Stimulated activated CD8-positive, alpha-beta memory T cell treated with anti-CD3 and anti-CD28 coated beads, Interleukin-7, amount 100 ng/mL, for 1 hour (primary cell): ENCODE measurements at regions not wholly inside any gene's neighbourhood (a gene's known extent, or its start where the extent isn't known, plus 50 kb on each side); places are given as distances from the start of the nearest gene placed in this dataset.

Experiments
- DNase-seq, 2 donors: peaks; one replicate each; pipeline ENCODE4 v3.0.0-alpha.2; 2020; ENCODE audit warnings: low read depth in 2 of 2

DNA sequence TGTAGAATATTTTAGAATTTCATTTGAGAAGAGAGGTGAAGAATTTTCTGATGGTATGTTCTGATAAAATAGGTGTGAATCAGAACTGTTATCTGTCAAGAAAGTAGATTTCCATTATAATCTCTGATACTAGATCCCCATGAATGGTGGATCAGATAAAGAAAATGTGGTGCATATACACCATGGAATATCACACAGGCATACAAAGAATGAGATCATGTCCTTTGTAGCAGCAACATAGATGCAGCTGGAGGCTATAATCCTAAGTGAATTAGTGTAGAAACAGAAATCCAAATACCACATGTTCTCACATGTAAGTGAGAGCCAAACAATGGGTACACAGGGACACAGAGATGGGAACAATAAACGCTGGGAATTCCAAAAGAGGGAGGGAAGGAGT is 372.0 kb upstream of the ATP2B1 start:
- DNase-seq = no peak

DNA sequence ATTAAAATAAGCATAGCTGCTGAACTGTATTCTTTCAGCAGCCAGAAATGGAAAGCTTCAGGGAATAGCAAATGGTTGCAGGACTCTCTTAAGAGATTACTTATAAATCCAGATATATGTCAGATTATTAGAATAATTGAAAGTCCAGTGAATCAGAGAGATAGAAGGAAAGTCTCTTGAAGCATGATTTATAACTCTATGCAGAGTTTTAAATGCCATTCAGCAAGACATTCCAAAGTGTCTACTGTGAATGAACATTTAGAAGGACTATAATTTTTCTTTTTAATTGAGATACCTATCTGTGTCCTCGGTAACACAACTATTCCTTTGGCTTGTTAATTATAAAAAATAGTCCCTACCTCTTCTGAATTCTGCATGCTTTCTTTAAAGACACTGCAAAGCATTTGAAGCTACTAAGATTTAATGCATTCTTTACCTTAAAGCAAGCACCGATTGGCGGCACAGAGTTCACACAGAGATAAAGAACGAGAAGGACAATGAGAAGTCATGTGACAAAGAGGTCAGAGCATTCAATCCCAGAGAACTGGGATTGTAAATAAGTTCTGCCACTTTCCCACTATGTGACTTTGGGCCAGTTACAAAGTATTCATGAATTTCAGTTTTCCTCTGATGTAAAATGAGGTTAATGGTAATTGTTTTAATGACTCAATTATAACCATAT is 371.0 kb upstream of the ATP2B1 start:
- DNase-seq = no peak

- no peak for DNase-seq
These were observed 369.7 kb upstream of the ATP2B1 start for GRCh38 chr12:90078344-90078743.

DNA sequence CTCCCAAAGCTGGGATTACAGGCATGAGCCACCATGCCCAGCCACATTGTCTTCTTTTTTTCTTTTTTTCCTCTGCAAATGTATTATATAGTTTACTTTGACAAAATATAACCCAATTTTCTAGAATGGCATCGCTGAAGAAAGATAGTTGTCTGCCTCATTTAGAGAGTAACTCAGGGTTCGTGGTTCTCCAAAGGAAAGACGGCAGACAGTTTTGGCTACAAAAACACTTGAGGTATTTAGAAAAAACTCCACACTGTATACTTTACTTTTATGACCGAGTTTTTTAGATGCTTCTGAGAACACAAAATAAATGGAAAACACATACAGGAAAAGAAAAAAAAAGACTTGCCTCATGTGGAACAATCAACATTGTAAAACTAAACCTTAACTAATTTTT is 369.1 kb upstream of the ATP2B1 start:
- no peak for DNase-seq

DNA sequence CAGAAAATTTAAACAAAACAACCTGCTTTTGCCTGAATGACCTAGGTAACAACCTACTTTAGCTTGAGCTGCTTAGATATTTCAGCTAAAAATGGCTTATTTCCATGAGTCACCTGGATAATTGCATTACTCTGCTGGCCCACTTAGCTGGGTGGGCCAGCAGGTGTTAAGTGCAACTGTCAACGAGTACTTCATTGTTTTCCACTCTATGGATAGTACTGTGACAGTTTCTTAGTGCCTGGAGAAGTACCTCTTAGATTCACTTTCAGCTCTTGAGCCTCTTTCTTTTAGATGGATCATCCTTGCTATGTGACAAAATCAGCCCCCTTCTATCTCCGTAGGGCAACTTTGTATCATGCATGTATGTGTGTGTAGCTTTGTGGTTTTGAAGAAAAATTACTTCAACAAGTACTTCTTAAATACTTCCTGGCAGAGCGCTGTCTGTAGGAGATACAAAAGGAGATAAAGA is 368.2 kb upstream of the ATP2B1 start:
- DNase-seq = no peak

DNA sequence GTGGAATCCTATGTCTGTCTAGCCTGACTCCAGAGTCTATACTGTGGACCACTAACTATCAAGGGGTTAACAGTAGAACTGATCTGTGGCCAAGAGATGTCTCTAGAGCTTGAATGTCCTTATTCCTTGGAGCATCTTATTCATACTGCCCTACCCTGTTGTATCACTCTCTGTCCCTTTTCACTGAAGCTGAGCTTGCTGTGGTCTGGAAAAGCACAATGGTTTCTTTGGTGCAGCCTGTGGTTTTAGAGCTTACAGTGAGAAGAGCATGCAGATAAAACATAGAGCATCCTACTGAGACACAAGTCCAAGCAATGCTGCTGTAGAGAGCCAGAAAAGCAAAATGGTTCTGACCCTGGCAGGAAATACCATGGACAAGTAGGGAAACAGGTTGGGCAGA is 367.0 kb upstream of the ATP2B1 start:
- DNase-seq = no peak

- DNase-seq = no peak
These were observed 365.4 kb upstream of the ATP2B1 start for GRCh38 chr12:90074086-90074485.

- no peak for DNase-seq
These were observed 363.4 kb upstream of the ATP2B1 start for GRCh38 chr12:90071996-90072395.

GRCh38 chr12:90069711-90070110 is 361.1 kb upstream of the ATP2B1 start:
- DNase-seq = no peak

- DNase-seq = no peak
These were observed 359.2 kb upstream of the ATP2B1 start for GRCh38 chr12:90067791-90068190.

DNA sequence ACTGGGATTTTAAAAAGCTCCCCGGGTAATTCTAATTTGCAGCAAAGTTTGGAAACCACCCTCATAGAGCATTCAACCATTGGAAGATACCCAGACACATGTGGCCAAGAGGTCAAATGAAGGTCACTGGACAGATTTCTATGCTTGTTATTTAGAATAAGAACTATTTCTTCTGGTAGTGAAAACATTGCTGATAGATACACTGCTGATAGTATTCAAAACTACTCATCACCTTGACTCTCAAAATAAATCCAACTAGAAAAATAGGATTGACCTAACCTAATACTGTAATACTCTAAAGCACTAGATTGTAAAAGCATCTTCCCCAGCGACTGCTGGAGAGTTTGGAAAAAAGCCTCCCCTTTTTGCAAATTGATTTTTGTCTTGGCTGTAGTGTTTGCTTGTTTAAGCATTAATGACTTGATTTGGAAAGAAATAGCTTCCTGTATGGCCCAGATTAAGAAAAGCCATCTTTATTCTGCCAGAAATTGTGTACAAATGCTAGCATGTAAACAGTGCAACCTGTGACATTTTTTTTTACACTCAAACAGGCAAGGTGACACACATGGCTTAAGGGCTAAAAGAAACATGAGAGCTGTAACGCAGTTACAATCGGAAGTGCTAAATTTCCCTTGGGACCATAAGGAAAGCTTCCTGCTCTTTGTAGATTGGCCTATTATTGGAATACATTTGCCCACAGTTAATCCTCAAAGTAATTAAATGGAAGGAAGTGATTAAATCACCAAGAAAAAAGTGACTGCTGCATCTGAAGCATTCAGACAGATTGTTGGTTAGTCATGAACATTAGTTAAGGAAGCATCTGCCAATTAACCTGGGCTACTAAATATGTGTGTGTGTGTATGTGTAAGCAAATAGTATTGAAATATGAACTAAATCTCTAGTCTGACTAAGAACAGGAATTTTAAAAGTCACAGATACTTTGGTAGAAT is 356.5 kb upstream of the ATP2B1 start:
- DNase-seq = no peak

DNA sequence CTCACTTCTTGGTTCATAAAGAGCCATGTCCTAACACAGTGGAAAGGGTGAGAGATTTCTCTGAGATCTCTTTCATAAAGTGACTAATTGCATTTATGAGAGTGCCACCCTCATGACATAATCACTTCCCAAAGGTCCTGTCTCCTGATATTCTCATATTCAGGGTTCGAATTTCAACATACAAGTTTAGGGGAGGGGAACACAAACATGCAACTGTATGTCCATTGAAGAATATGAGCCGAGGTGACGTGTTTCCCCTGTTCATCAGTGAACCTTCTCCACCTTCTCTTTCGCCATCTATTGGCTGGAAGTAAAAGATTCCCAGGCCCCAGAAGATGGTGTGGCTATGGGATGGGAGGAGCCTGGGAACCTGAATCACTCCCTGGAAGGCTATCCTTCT is 354.2 kb upstream of the ATP2B1 start:
- no peak for DNase-seq

- DNase-seq = no peak
These were observed 353.2 kb upstream of the ATP2B1 start for GRCh38 chr12:90061809-90062208.

DNA sequence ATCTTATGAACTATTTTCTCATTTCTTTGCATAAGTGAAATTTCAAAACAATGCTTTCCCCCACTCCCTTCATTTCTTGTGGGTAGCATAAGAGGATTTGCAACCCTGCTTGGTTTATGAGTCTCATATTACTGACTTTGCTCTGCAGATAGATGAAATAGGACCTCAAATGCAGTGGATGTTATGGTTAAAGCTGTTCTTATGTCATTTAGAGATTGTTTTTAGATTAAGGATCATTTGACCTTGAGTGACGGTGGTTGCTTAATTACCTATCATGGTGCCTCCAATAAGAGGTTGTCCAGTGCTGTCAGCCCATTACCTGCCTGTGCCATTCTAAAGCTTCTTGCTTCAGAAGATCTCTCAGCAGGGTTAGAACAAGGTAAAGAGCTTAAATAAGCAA is 351.4 kb upstream of the ATP2B1 start:
- DNase-seq = no peak

GRCh38 chr12:90058704-90059103 is 350.1 kb upstream of the ATP2B1 start:
- no peak for DNase-seq

DNA sequence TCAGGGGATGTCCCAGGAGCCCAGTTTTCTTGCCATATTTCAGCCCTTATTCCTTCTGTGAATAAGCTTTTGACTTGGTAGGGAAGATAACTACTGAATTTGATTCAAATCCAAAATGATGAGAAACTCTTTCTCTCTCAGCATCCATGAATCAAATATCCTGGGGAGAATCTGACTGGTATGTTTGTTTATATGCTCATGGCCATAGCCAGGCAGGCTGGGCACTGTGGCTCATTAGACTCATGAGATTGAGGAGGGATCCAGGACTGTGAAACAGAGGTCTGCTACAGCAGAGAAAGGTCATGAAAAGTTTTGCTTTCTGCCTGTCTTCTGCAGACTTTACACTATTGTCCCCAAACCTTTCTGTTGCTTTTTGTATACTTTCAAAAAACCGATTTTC is 346.4 kb upstream of the ATP2B1 start:
- DNase-seq = no peak

GRCh38 chr12:90048918-90049317 is 340.3 kb upstream of the ATP2B1 start:
- DNase-seq = no peak

GRCh38 chr12:90045559-90045958 is 336.9 kb upstream of the ATP2B1 start:
- no peak for DNase-seq

DNA sequence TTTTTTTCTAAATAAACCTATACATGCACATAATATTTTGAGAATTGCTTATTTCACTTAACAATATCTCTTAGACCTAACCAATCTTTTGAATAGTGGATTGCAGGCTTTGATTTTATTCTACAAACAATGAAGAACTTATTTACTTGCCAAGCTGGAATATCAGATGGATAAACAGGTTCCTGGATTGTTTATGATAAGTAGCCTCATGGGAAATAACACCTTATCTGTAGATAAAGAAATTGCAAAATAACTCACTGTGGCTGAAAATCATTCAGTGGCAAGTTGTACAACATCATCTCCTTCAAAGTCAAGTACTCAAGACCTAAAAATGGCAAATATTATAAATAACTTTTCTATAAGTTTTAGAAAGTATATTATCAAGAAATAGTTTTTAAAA is 335.4 kb upstream of the ATP2B1 start:
- DNase-seq = no peak

DNA sequence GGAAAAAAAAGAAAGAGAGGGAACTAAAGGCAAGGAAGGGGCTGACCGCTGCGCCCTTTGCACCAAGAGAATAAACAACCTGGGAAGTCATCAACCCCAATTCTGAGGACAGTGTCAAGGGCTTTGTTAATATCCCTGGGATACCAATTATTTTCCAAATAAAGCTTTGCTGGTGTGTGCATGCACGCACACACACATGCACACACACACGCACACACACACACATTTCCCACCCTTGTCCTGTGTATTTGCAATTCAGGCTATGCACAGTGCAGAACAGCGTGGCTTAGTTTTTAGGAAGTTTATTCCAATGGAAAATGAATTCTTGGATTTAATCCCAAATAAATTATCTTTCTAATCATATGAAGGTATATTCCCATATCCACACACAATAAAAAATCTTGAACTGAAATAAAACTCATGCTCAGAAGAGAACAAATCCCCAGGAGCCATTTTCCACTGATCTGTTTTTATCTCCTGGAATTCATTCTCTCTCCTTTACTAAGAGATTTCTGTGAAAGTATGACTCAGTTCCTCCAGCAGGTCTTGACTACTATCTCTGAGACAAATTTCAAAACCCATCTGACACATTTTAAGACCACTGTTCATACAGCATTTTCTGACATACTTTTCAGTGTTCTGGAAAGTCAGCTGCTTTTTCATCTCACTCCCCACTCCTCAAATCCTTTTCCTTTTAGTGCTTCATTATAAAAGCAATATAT is 334.4 kb upstream of the ATP2B1 start:
- no peak for DNase-seq

- DNase-seq = no peak
These were observed 329.7 kb upstream of the ATP2B1 start for GRCh38 chr12:90038289-90038688.

DNA sequence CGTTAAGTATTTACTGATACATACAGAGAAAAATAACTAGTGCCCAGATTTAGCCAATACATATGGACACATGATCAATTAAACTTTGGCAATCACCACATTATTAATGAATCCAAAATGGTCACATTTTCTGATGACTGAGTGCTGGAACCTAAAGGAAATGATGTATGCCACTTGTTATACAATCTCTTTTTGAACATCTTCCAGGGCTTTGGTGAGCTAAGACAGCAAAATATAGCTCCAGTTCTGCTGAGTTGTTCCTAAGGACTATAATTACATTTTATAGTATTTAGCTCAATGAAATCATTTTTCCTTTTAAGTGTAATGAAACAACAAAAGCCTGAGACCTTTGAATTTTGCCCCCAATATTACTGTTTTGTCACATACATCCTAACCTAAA is 329.1 kb upstream of the ATP2B1 start:
- no peak for DNase-seq
